ENCODE measurements at regions not wholly inside any gene's neighbourhood (a gene's known extent, or its start where the extent isn't known, plus 50 kb on each side); places are given as distances from the start of the nearest gene placed in this dataset.
"Not testable (repeated sequence)": the region's sequence is repeated elsewhere in the genome, so short reads cannot be mapped to it uniquely, and the experiment has no call there.

DNA sequence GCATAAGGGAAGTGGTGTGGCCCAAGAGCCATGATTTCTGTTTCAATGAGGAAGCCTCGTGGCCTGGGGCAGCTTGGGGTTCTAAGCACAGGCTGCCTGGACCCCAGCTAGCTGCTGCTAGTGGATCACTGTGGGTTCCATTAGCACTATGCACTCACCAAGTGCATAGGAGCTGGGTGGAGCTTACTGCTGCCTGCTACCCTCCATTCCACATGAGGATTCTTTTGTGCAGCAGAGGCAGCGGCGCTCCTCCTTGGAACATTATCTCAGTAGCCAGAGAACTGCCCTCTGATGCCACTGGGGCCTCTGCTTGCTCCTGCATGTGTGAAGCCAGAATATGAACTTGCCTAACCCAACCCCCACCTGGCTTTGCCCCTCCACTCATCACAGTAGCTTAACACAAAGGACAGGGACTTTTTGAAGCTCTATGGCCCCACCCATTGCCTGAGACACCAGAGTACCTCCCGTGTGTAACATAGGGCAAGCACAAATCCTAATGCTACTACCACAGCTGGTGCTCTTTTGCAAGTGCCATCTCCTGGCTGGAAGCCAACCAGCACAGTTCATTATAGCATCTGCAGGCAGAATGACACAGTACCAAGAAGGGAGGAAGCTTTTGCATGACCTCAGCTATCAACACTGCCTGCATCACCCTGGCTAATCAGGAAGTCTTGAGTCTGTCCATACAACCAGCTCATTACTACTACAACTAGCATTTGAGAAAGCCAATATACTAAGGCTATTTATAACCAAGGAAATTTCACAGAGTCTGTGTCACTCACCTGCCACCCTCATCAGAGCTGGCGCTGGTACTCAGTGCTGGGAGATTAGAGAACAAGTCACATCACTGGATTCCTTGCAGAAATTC, 297.0 kb upstream of the GULP1 start:
- no peak for DNase-seq (ENCODE audit: low spot score)

DNA sequence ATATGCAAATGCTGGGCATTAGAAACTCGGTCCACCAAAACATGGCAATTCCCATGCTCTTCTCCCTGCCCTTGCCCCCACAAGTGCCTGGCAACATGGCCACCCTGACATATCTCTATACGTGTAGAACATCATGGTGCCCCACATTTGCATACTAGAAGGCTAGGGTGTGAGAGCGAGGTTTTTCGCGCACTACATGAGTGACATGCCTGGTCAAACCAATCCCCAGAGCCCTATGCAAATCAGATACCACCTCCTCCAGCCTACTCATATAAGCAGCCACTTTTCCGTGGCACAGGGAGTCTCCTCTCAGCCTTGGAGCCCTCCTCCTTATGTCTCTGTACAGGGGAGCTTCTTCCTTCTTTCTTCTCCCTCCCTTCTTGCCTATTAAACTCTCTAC, 296.1 kb upstream of the GULP1 start:
- DNase-seq (ENCODE audit: low spot score): no peak

DNA sequence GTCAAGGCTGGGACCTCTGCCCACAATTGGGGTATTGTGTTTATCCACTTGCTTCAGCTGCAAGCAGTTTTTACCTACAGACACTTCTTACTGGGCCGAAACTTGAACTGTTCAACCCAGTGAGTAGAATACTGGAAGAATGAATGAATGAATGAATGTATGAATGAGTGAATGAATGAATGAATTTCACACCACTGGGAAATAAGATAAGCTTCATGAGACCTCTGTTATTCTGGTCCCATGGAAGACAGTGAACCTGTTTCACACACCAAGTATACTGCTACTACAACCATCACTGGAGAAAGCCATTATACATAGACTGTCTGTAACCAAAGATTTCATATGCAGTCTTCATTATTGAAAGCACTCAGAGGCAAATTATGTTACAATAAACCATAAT, 295.0 kb upstream of the GULP1 start:
- no peak for DNase-seq (ENCODE audit: low spot score)

DNA sequence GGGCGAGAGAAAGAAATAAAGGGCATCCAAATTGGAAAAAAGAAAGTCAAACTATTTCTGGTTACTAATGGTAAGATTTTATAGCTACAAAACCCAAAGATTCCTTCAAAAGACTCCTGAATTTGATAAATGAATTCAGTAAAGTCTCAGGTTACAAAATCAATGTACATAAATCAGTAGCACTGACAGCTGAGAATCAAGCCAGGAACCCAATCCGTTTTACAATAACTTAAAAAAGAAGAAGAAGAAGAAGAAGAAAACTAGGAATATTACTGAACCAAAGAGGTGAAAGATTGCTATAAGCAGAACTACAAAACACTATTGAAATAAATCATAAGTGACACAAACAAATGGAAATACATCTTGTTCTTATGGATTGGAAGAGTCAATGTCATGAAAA, 291.5 kb upstream of the GULP1 start:
- no peak for DNase-seq (ENCODE audit: low spot score)

DNA sequence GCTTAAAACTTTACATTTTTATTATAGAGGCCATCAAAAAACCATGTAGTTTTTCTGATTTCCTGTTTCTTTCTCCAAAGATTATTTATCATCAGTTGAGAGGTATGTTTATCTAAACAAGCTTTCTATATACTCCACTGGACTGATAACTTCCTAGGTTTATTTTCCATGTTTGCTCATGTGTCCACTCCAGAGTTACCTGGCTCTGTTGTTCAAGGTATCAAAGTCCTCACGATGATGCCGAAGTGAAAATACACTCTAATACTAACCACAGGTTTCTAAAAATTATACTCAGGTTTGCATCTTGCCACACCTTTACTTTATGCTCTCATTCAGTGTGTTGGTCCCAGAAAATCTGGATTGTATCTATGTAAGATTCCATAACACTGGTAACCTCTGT, 287.9 kb upstream of the GULP1 start:
- DNase-seq (ENCODE audit: low spot score): no peak

DNA sequence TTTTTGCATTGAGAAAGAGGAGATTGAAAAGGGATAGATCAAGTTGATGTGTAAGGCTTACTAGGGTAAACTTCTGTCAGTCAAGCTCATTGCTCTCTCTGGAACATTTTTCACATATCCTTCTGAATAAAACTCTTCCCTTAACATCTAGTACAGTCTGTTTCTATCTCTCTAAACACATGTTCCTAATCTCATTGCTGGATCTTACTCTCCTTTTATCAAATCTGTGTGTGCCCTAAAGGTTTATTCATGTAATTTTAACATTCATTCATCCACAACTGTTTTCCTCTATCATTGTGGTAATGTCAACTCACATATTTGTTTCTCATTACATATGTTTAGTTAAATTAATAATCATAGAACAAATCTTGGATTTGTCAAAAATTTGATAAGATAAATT, 277.9 kb upstream of the GULP1 start:
- DNase-seq (ENCODE audit: low spot score): no peak

DNA sequence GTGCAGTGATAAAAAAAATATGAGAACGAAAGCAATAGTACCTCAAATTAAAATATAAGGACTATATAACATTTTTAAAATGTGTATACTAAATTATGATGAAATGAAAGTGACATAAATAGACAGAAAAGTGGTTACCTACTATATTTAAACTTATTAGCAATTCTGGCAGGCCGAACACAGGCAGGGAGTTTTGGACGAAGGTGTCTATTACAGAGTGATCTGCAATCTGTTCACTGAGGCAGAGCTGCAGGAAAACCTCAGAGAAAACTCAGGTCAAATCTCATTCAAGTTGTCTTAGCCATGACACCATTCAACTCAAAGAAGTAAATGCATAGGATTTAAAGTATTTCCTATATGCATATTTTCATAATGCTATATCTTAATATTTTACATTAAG, 274.8 kb upstream of the GULP1 start:
- DNase-seq (ENCODE audit: low spot score): no peak

DNA sequence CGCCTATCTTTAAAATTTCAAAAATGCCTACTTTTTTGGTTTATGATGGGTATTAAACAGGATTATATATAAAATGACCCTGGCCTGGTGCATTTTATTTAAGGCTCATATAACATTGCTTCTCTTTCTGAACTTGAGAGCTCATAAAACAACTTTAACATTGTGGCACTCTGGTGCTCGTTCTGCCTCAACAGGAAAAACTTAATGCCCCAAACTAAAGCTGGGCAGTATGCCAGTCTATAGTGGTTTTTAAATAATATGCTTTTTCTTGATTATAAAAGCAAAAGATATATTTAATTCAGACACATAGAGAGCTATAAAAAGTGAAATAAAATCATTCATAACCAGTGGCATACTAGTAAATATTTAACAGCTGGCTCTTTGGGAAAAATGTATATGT, 269.3 kb upstream of the GULP1 start:
- DNase-seq (ENCODE audit: low spot score): no peak

DNA sequence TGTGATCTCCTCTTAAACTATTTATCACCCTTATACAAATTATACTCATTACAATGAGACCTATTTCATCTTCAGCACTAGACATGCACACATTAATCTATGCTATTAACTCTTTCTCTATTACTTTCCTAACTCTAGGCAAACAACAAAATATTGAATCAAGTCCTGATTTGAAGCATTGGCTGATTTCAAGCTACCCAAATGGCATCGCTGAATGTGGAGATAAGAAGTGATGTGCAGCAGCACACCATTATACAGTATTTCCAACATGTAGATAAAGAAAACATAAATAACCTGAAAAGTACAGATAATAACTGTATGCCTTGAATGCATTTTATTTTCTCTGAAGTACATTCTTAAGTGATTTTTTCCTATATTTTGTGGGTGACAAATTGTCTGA, 268.6 kb upstream of the GULP1 start:
- no peak for DNase-seq (ENCODE audit: low spot score)

DNA sequence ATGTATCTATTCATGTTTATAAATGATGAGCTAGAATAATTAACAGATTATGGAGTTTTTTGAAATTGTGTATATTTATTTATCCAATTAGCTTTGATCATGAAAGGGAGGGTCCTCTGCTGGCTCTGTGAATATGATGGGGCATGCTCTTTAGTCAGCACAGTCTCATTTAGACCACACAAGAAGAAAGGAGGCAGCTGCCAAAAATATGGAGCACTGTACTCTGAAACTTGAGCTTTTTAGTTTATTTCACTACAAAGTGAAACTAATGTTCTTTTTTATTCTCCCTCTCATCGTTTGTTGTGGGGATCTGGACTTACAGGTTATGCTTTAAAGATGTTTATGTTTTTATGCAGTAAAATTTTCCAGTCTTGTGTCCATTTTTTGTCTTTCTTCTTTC, 266.9 kb upstream of the GULP1 start:
- DNase-seq (ENCODE audit: low spot score): no peak

DNA sequence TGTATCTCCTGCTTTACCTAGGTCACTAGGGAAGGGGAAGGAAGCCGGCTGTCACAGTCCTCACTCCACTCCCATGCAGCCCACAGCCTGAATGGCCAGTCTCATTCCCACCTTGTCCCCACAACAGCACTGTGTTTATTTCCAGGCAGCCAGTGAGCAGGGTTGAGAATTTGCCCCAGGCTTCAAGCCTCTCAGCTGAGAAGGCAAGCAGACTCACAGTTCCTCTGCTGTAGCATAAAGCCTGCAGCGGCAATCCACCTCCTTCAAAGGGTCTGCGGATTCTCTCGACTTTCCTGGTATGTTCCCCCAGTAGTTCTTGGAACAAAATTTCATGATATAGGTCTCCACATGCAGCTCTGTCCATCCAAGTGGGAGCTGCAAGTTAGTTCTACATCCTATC, 262.9 kb upstream of the GULP1 start:
- no peak for DNase-seq (ENCODE audit: low spot score)

DNA sequence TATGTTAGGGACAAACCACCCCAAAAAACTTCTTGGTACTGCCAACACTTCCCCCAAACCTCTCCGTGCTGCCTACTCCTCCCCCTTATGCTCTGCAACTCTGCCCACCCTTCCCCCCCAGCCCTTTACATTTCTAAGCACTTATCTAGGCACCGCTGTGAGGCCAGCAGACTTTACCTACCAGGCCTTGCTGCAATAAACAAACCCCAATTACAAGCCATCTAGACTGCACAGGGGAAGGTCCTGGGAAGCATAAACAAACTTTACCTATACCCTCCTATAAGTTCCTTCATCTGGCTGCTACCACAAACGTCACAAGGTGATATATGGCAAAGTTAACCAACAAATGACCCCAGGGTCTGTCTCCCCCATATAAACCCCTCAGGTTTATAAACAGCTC, 259.4 kb upstream of the GULP1 start:
- peak; percentile 40 for DNase-seq (ENCODE audit: low spot score)

DNA sequence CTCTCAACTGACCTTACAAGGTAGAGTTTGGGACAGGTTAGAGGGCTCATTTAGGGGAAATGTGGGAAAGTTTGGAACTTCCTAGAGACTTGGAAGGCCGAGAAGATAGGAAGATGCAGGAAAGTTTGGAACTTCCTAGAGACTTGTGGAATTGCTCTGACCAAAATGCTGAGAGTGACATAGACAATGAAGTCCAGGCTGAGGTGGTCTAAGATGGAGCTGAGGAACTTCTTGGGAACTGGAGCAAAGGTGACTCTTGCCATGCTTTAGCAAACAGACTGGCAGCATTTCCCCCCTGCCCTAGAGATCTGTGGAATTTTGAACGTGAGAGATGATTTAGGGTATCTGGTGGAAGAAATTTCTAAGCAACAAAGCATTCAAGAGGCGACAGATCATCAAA, 258.9 kb upstream of the GULP1 start:
- no peak for DNase-seq (ENCODE audit: low spot score)

DNA sequence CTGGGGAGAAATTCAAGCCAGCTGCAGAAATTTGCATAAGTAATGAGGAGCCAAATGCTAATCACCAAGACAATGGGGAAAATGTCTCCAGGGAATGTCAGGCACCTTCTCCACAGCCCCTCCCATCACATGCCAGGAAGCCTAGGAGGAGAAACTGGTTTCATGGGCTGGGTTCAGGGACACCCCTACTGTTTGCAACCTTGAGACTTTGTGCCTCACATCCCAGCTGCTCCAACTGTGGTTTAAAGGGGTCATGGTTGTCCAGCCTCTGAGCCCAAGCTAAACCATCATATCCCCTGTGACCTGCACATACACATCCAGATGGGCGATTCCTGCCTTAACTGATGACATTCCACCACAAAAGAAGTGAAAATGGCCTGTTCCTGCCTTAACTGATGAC, 258.4 kb upstream of the GULP1 start:
- peak; percentile 62 for DNase-seq (ENCODE audit: low spot score)

DNA sequence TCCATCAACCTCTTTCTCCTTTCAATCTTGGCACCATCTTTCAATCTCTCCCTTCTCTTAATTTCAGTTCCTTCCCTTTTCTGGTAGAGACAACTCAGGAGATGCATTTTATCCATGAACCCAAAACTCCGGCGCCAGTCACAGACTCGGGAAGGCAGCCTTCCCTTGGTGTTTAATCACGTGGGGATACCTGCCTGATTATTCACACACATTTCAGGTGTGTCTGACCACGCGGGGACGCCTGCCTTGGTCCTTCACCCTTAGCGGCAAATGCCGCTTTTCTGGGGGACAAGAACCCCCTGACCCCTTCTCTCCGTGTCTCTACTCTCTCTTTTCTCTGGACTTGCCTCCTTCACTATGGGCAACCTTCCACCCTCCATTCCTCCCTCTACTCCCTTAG, 257.6 kb upstream of the GULP1 start:
- DNase-seq (ENCODE audit: low spot score): not testable (repeated sequence)

DNA sequence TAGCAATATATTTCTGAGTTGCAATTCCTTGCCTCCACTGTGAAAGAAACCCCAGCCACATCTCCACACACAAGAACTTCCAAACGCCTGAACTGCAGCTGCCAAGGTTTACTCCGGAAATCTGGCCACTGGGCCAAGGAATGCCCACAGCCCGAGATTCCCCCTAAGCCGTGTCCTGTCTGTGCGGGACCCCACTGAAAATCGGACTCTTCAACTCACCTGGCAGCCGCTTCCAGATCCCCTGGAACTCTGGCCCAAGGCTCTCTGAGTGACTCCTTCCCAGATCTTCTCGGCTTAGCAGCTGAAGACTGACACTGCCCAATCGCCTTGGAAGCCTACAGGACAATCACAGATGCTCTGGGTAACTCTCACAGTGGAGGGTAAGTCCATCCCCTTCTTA, 256.3 kb upstream of the GULP1 start:
- not testable (repeated sequence) for DNase-seq (ENCODE audit: low spot score)

DNA sequence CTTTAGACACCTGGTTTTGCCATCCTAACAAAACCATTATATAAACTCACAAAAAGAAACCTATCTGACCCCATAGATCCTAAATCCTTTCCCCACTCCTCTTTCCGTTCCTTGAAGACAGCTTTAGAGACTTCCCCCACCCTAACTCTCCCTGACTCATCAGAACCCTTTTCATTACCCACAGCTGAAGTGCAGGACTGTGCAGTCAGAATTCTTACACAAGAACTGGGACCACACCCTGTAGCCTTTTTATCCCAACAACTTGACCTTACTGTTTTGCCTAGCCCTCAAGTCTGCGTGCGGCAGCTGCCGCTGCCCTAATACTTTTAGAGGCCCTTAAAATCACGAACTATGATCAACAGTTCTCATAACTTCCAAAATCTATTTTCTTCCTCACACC, 254.9 kb upstream of the GULP1 start:
- not testable (repeated sequence) for DNase-seq (ENCODE audit: low spot score)

DNA sequence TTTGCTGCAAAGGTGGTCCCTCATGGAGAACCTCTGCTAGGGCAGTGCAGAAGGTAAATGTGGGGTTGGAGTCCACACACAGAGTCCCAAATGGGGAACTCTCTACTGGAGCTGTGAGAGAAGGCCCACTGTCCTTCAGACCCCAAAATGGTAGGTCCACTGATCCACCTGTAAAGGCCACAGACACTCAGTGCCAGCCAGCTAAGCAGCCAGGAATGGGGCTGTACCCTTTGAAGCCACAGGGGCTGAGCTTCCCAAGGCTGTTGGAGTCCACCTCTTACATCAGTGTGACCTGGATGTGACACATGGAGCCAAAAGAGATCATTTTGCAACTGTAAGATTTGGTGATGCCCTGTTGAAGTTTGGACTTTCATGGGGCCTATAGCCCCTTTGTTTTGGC, 252.4 kb upstream of the GULP1 start:
- no peak for DNase-seq (ENCODE audit: low spot score)

DNA sequence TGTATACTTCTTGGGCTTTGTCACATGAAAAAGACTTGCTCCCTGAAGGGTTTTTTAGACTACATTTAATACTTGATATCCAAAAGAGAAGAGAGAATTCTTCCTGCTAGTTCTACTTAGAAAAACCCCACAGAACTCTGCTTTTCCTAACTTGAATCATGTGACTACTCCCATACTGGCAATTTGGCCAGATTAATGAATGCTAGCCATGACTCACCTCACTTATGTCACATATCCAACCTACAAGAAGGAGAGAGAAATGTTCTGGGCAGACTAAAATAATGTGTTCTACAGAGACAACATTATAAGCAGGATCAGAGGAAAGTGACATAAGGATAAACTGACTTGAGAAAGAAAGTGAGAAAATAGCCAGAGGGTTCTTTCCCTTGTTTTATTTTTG, 249.3 kb upstream of the GULP1 start:
- DNase-seq (ENCODE audit: low spot score): no peak

DNA sequence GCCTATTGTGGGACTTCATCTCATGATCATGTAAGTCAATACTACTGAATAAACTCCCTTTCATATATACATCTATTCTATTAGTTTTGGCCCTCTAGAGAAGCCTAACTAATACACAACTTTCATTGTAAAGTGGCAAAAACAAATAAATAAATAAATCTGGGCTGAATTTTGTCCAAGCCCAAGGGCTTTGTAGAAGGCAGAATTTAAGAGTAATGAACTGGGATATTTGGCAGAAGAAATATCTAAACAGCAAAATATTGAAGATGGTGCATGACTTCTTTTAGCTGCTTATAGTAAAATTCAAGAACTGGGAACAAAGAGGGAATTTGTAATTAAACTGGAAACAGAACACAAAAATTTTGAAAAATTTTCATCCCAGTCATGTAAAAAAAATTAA, 246.7 kb upstream of the GULP1 start:
- DNase-seq (ENCODE audit: low spot score): no peak

DNA sequence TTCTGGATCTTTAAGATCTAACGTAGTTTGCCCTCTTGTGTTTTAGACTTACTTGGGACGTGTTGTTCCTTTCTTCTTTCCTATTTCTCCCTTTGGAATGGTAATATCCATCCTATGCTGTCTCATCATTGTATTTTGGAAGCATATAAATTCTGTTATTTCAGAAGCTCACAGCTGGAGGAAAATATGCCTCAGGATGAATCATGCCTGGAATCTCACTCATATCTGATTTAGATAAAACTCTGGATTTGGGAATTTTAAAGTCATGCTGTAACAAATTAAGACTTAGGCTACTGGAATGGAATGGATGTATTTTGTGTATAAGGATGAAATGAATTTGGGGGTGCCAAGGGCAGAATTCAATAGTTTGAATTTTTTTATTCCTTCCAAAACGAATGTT, 245.2 kb upstream of the GULP1 start:
- no peak for DNase-seq (ENCODE audit: low spot score)

DNA sequence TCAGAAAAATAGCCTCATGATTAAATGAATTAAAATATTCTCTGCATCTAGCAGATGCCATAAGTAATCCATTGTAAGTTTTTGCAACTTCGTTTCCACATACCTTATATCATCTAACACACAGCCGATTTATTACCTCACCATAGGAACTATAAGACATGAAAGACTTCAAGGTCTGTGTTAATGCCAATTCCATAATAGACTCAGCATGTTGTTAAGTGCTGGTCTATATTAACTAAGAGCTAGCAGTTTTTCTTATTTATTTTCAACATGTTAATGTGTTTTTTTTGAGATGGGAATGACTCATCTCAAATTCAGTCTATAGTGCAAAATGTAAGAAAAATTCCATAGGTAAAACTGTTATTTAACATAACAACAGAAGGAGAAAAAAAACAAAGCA, 243.9 kb upstream of the GULP1 start:
- DNase-seq (ENCODE audit: low spot score): no peak

DNA sequence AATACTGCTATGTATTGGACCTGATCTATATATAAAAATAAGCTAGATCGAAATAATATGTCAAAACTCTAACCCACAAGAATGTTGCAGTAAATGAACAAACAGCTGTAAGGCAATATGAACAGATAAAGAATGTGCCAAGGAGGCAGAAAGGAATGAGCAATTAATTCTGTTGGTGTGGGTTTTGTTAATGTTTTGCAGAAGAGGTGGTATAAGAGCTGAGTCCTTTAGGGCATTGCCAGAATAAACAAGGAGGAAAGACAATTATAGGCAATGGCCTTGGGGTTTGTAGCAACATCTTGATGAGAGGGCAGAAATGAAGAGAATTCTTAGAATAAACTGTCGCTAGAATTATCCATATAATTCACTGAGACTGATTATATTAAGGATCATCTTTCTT, 240.9 kb upstream of the GULP1 start:
- no peak for DNase-seq (ENCODE audit: low spot score)

DNA sequence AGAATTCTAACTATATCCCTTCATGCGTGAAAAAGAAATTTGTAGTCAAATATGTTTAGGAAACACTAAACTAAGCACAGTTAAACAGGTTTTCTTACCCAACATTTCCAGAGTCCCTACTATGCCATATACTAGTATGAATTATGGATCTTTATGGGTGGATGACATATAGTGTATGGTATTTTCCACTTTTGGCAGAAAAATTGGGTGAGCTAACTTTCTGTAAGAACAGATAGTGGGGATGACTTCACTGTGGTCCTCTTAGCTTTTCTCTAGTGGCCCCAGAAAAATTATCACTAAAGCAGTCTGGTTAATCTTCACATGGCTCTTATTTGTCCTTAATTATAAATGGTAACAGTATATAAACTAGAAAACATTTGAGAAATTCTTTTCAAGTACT, 240.0 kb upstream of the GULP1 start:
- DNase-seq (ENCODE audit: low spot score): no peak
